ENCODE measurements at regions not wholly inside any gene's neighbourhood (a gene's known extent, or its start where the extent isn't known, plus 50 kb on each side); places are given as distances from the start of the nearest gene placed in this dataset.

GRCh38 chr6:71402096-71402495 is 113.5 kb downstream of the OGFRL1 start:
- no peaks in the 10 kb centered on the region for H3K9me3 Mint-ChIP-seq
- Histone ChIP-seq H3K9me3 (replicated peaks in 1 of 2; ENCODE audit: control insufficient read depth in 1 of 2, insufficient read depth in 1 of 2, low read length in 2 of 2) (no peaks in the 10 kb centered on the region), H3K9ac (ENCODE audit: insufficient read depth, low read length, poor library complexity, severe bottlenecking) (no peak overlapping the region), H4K20me1 (ENCODE audit: insufficient read depth, low read length) (no peaks in the 10 kb centered on the region), H2AFZ (ENCODE audit: insufficient read depth, low read depth, low read length, poor library complexity, severe bottlenecking) (no peak overlapping the region), H3K4me2 (replicated peaks; ENCODE audit: extremely low read depth, low read length, poor library complexity, severe bottlenecking) (no peak overlapping the region), H3K27ac (ENCODE audit: low read depth in 1 of 2, low read length in 2 of 2) (no peak overlapping the region), H3K79me2 (ENCODE audit: insufficient read depth, low read length) (no peaks in the 10 kb centered on the region), H3K27me3 (ENCODE audit: control insufficient read depth in 2 of 2, insufficient read depth in 2 of 2, low read length in 2 of 2) (no peaks in the 10 kb centered on the region), H3K4me1 (ENCODE audit: control insufficient read depth in 1 of 2, insufficient read depth in 2 of 2, low read length in 2 of 2) (no peaks in the 10 kb centered on the region), H3K4me3 (replicated peaks in 1 of 3; ENCODE audit: low read depth in 2 of 3, low read length in 3 of 3) (no peak overlapping the region), H3K36me3 (replicated peaks in 1 of 2; ENCODE audit: control insufficient read depth in 1 of 2, insufficient read depth in 2 of 2, low read length in 2 of 2) (no peaks in the 10 kb centered on the region)
- H3K27me3 Mint-ChIP-seq (ENCODE audit: low read depth in 3 of 3), result peaks cover 3 to 8% (median 8%) of the 10 kb centered on the region in 3 donors
- no peak for DNase-seq
- no peak for TF ChIP-seq CTCF (IDR thresholded peaks at IDR 0.05)
- no peaks in the 10 kb centered on the region for H3K36me3 Mint-ChIP-seq
- H3K4me3 Mint-ChIP-seq, result no peak overlapping the region
- H3K4me1 Mint-ChIP-seq, result no peaks in the 10 kb centered on the region
- intact Hi-C loops (cut with micrococcal nuclease), result no loop called here
- peak overlapping the region in 1 of 7 donors; percentile 40 for H3K27ac Mint-ChIP-seq
- WGBS (ENCODE audit: insufficient coverage), result 93% methylated on average over 3 of the region's 3 CpGs

- H3K9ac ChIP-seq (ENCODE audit: insufficient read depth, low read length, poor library complexity, severe bottlenecking), result no peak overlapping the region
- no peaks in the 10 kb centered on the region for H3K36me3 ChIP-seq (replicated peaks in 1 of 2; ENCODE audit: control insufficient read depth in 1 of 2, insufficient read depth in 2 of 2, low read length in 2 of 2)
- no peak overlapping the region for H3K27ac Mint-ChIP-seq
- WGBS (ENCODE audit: insufficient coverage), result no CpG with 5 or more reads among the region's 9 CpGs
- no peaks in the 10 kb centered on the region for H3K79me2 ChIP-seq (ENCODE audit: insufficient read depth, low read length)
- H3K4me3 Mint-ChIP-seq, result no peak overlapping the region
- H3K4me3 ChIP-seq (replicated peaks in 1 of 3; ENCODE audit: low read depth in 2 of 3, low read length in 3 of 3), result no peak overlapping the region
- no peak overlapping the region for H2AFZ ChIP-seq (ENCODE audit: insufficient read depth, low read depth, low read length, poor library complexity, severe bottlenecking)
- H3K9me3 ChIP-seq (replicated peaks in 1 of 2; ENCODE audit: control insufficient read depth in 1 of 2, insufficient read depth in 1 of 2, low read length in 2 of 2), result no peaks in the 10 kb centered on the region
- H3K36me3 Mint-ChIP-seq, result no peaks in the 10 kb centered on the region
- TF ChIP-seq CTCF (IDR thresholded peaks at IDR 0.05), result no peak
- no peaks in the 10 kb centered on the region for H3K4me1 ChIP-seq (ENCODE audit: control insufficient read depth in 1 of 2, insufficient read depth in 2 of 2, low read length in 2 of 2)
- H4K20me1 ChIP-seq (ENCODE audit: insufficient read depth, low read length), result no peaks in the 10 kb centered on the region
- H3K27me3 ChIP-seq (ENCODE audit: control insufficient read depth in 2 of 2, insufficient read depth in 2 of 2, low read length in 2 of 2), result no peaks in the 10 kb centered on the region
- H3K27ac ChIP-seq (ENCODE audit: low read depth in 1 of 2, low read length in 2 of 2), result no peak overlapping the region
- H3K27me3 Mint-ChIP-seq (ENCODE audit: low read depth in 3 of 3), result peaks cover 2 to 8% (median 3%) of the 10 kb centered on the region in 3 donors
- intact Hi-C loops (cut with micrococcal nuclease), result no loop called here
- H3K4me1 Mint-ChIP-seq, result no peaks in the 10 kb centered on the region
- no peak overlapping the region for H3K4me2 ChIP-seq (replicated peaks; ENCODE audit: extremely low read depth, low read length, poor library complexity, severe bottlenecking)
- DNase-seq, result no peak
- peaks cover 0 to 2% (median 0%) of the 10 kb centered on the region in 7 donors for H3K9me3 Mint-ChIP-seq
Measured at GRCh38 chr6:71403422-71404134, 115.0 kb downstream of the OGFRL1 start.

Measured in CD14-positive monocyte (primary cell).